GM12891 (cell line): ENCODE measurements at regions not wholly inside any gene's neighbourhood (a gene's known extent, or its start where the extent isn't known, plus 50 kb on each side); places are given as distances from the start of the nearest gene placed in this dataset.

Experiments
- PAX5 ChIP-seq: IDR thresholded peaks from 2 replicates; pipeline ENCODE4 v1.6.1; 2011; ENCODE audit warnings: low read length, moderate library complexity, mild to moderate bottlenecking; ENCODE audit not compliant: insufficient read depth, severe bottlenecking
- POLR2A ChIP-seq: IDR thresholded peaks from 2 replicates; pipeline ENCODE4 v1.6.1; 2011; ENCODE audit warnings: low read depth, low read length, control low read depth
- POLR2AphosphoS5 ChIP-seq: IDR thresholded peaks from 2 replicates; pipeline ENCODE4 v1.6.1; 2011; ENCODE audit warnings: low read depth, low read length, control low read depth
- SPI1 ChIP-seq: IDR thresholded peaks from 2 replicates; pipeline ENCODE4 v1.6.1; 2011; ENCODE audit warnings: low read depth, low read length, control low read depth
- TAF1 ChIP-seq: IDR thresholded peaks from 2 replicates; pipeline ENCODE4 v1.6.1; 2011; ENCODE audit warnings: low read depth, low read length, control low read depth

- TF ChIP-seq POLR2A (no peak), TAF1 (no peak), POLR2AphosphoS5 (no peak), SPI1 (no peak), PAX5 (no peak)
Measured at GRCh38 chr7:159269745-159270144, 125.1 kb upstream of the VIPR2 start.
